ENCODE measurements at regions not wholly inside any gene's neighbourhood (a gene's known extent, or its start where the extent isn't known, plus 50 kb on each side); places are given as distances from the start of the nearest gene placed in this dataset.
"Not testable (repeated sequence)": the region's sequence is repeated elsewhere in the genome, so short reads cannot be mapped to it uniquely, and the experiment has no call there.

DNA sequence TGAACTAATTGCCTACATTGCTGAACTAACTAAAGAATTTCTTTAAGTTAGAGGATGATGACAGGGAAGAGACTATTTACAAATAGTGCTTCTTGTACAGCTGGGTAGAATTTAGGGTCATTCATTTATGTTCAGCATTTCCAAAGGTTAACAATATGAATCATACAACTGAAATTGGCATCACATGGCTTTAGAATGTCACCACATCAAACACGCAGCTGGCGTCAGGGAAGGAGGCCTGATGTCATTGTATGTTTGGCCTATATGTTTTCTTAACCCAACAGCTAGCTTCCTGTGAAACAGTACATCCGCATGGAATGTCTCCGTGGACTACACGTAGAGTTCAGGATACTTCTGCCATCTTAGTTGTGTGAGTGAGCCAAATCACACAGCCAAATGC, 99.0 kb upstream of the TNFSF11 start:
- peak; percentile 71 for DNase-seq (ENCODE audit: extremely low read depth, low read depth)

GRCh38 chr13:42477596-42478190, 96.3 kb upstream of the TNFSF11 start:
- DNase-seq (ENCODE audit: extremely low read depth, low read depth): no peak

- peak; percentile 41 for DNase-seq (ENCODE audit: extremely low read depth, low read depth)
These were observed 95.3 kb upstream of the TNFSF11 start for GRCh38 chr13:42478531-42479156.

- DNase-seq (ENCODE audit: extremely low read depth, low read depth): no peak
These were observed 89.6 kb upstream of the TNFSF11 start for GRCh38 chr13:42484386-42484785.

DNA sequence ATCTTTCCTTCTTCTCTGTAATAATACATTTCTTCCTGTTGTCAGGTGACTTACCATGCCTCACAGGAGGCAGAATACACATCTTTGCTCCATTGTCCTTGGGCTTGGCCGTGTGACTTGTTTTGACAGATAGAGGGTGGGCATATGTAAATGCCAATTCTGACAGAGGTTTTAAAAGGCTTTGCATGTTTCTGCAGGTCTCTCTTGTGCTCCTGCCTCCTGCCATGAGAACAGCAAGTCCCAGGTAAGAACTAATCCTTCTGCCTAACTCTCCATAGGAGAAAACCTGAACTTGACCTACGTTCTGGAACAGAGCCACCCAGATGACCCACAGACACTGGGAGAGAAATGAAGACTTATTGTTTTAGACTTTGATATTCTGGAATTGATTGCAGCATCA, 88.7 kb upstream of the TNFSF11 start:
- DNase-seq (ENCODE audit: extremely low read depth, low read depth): no peak

GRCh38 chr13:42486711-42487198, 87.2 kb upstream of the TNFSF11 start:
- no peak for DNase-seq (ENCODE audit: extremely low read depth, low read depth)

DNA sequence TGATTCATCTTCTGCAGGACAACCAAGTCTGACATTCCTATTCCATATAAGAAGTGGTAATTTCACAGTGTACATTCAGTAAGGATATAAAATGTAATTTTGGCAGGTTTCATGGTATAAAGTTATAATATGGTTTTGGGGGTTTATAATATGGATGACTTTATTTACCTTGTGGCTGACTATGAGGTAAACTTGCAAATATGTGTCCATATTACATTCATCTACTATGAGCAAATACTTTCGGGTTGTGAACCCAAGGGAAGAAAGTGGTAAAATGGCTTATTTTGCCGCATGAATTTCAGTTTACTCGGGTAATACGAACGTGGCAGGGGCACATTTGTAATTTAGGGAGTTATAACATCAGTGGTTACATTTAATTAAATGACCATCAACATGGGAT, 86.7 kb upstream of the TNFSF11 start:
- no peak for DNase-seq (ENCODE audit: extremely low read depth, low read depth)

- DNase-seq (ENCODE audit: extremely low read depth, low read depth): no peak
These were observed 83.3 kb upstream of the TNFSF11 start for GRCh38 chr13:42490676-42491075.

GRCh38 chr13:42492372-42492920, 81.5 kb upstream of the TNFSF11 start:
- DNase-seq (ENCODE audit: extremely low read depth, low read depth): no peak

DNA sequence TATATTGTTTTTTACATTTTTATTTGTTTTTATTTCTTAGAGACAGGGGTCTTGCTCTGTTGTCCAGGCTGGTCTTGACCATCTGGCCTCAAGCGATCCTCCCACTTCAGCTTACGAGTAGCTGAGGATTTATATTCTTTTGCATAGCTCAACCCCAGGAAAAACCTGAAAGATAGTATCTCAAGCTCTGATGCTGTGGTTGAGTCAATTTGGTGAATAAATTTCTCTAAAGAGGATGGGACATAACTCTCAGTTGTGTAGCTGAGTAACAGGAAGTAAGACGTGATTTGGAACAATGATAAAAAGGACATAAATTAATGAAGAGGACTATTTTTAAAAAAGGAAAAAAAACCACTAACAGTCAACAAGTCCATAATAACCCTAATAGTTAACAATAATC, 79.8 kb upstream of the TNFSF11 start:
- no peak for DNase-seq (ENCODE audit: extremely low read depth, low read depth)

GRCh38 chr13:42495255-42495654, 78.7 kb upstream of the TNFSF11 start:
- no peak for DNase-seq (ENCODE audit: extremely low read depth, low read depth)

DNA sequence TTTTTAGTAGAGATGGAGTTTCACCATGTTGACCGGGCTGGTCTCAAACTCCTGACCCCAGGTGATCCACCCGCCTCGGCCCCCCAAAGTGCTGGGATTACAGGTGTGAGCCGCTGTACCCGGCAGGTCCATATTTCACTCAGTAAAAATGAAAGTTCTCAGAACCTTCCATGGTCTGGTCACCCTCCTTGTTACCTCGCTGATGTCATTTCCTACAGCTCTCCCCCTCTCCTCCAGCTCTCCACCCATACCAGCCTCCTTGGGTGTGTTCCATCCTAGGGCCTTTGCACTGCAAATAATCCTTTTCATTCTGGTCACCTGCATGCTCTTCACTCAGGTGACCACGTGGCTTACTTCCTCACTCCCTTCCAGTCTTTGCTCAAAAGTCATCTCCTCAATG, 78.2 kb upstream of the TNFSF11 start:
- DNase-seq (ENCODE audit: extremely low read depth, low read depth): no peak

GRCh38 chr13:42496926-42497554, 76.9 kb upstream of the TNFSF11 start:
- DNase-seq (ENCODE audit: extremely low read depth, low read depth): not testable (repeated sequence)

GRCh38 chr13:42497798-42498197, 76.2 kb upstream of the TNFSF11 start:
- DNase-seq (ENCODE audit: extremely low read depth, low read depth): no peak

GRCh38 chr13:42498521-42498920, 75.4 kb upstream of the TNFSF11 start:
- DNase-seq (ENCODE audit: extremely low read depth, low read depth): no peak

All from NCI-H460 (cell line).